ENCODE measurements at regions not wholly inside any gene's neighbourhood (a gene's known extent, or its start where the extent isn't known, plus 50 kb on each side); places are given as distances from the start of the nearest gene placed in this dataset.

GRCh38 chr1:224529844-224530243 is 86.3 kb upstream of the CNIH3 start:
- Histone ChIP-seq H3K79me2 (ENCODE audit: low read length) (no peaks in the 10 kb centered on the region), H3K4me1 (ENCODE audit: insufficient read depth, low read length) (peaks cover 25% of the 10 kb centered on the region), H3K27ac (ENCODE audit: low read length) (no peak overlapping the region), H3K9ac (ENCODE audit: low read length) (no peak overlapping the region), H3K9me3 (ENCODE audit: low read length) (no peaks in the 10 kb centered on the region), H3K4me2 (ENCODE audit: low read length) (no peak overlapping the region), H3K9me2 (replicated peaks; ENCODE audit: low read length) (no peaks in the 10 kb centered on the region), H4K20me1 (ENCODE audit: low read length) (no peaks in the 10 kb centered on the region), H3K36me3 (ENCODE audit: low read depth, low read length) (no peaks in the 10 kb centered on the region), H3K27me3 (ENCODE audit: low read length) (no peaks in the 10 kb centered on the region), H3F3A (ENCODE audit: low read length, unreplicated experiment) (no peaks in the 10 kb centered on the region), H3K4me3 (ENCODE audit: low read length) (no peak overlapping the region), H2AFZ (ENCODE audit: low read length) (no peak overlapping the region)
- intact Hi-C loops (cut with micrococcal nuclease) = no loop called here
- BruUV-seq (replicated peaks) = no TSS peak
- no peak for ATAC-seq
- ChIA-PET CTCF (no interaction called here), POLR2A (ENCODE audit: unreplicated experiment) (no interaction called here)
- TF ChIP-seq EZH2 (IDR thresholded peaks at IDR 0.05; ENCODE audit: low read length, unreplicated experiment) = no peak
- TF ChIP-seq EZH2phosphoT487 (IDR thresholded peaks at IDR 0.05; ENCODE audit: borderline replicate concordance, low read length) = no peak
- no peak for TF ChIP-seq CTCF (conservative IDR thresholded peaks at IDR 0.05; ENCODE audit: low read depth, low read length)
- DNase-seq = no peak

GRCh38 chr1:224533517-224533916 is 82.6 kb upstream of the CNIH3 start:
- no peak for TF ChIP-seq CTCF (conservative IDR thresholded peaks at IDR 0.05; ENCODE audit: low read depth, low read length)
- no peak for TF ChIP-seq EZH2 (IDR thresholded peaks at IDR 0.05; ENCODE audit: low read length, unreplicated experiment)
- no peak for TF ChIP-seq EZH2phosphoT487 (IDR thresholded peaks at IDR 0.05; ENCODE audit: borderline replicate concordance, low read length)
- Histone ChIP-seq H3K4me2 (ENCODE audit: low read length) (no peak overlapping the region), H3K9ac (ENCODE audit: low read length) (no peak overlapping the region), H3K4me3 (ENCODE audit: low read length) (no peak overlapping the region), H3F3A (ENCODE audit: low read length, unreplicated experiment) (no peaks in the 10 kb centered on the region), H3K27ac (ENCODE audit: low read length) (no peak overlapping the region), H3K4me1 (ENCODE audit: insufficient read depth, low read length) (peaks cover 14% of the 10 kb centered on the region), H3K36me3 (ENCODE audit: low read depth, low read length) (no peaks in the 10 kb centered on the region), H3K79me2 (ENCODE audit: low read length) (no peaks in the 10 kb centered on the region), H2AFZ (ENCODE audit: low read length) (no peak overlapping the region), H3K27me3 (ENCODE audit: low read length) (no peaks in the 10 kb centered on the region), H3K9me3 (ENCODE audit: low read length) (no peaks in the 10 kb centered on the region), H4K20me1 (ENCODE audit: low read length) (no peaks in the 10 kb centered on the region), H3K9me2 (replicated peaks; ENCODE audit: low read length) (no peaks in the 10 kb centered on the region)
- ChIA-PET CTCF (no interaction called here), POLR2A (ENCODE audit: unreplicated experiment) (no interaction called here)
- intact Hi-C loops (cut with micrococcal nuclease) = no loop called here
- ATAC-seq = no peak
- no peak for DNase-seq
- no TSS peak for BruUV-seq (replicated peaks)

- ChIA-PET POLR2A (ENCODE audit: unreplicated experiment) (no interaction called here), CTCF (no interaction called here)
- Histone ChIP-seq H4K20me1 (ENCODE audit: low read length) (no peaks in the 10 kb centered on the region), H3K4me3 (ENCODE audit: low read length) (no peak overlapping the region), H3K9ac (ENCODE audit: low read length) (no peak overlapping the region), H2AFZ (ENCODE audit: low read length) (no peak overlapping the region), H3F3A (ENCODE audit: low read length, unreplicated experiment) (no peaks in the 10 kb centered on the region), H3K27ac (ENCODE audit: low read length) (no peak overlapping the region), H3K79me2 (ENCODE audit: low read length) (no peaks in the 10 kb centered on the region), H3K4me1 (ENCODE audit: insufficient read depth, low read length) (peaks cover 2% of the 10 kb centered on the region), H3K9me3 (ENCODE audit: low read length) (no peaks in the 10 kb centered on the region), H3K4me2 (ENCODE audit: low read length) (no peak overlapping the region), H3K36me3 (ENCODE audit: low read depth, low read length) (no peaks in the 10 kb centered on the region), H3K27me3 (ENCODE audit: low read length) (no peaks in the 10 kb centered on the region), H3K9me2 (replicated peaks; ENCODE audit: low read length) (no peaks in the 10 kb centered on the region)
- intact Hi-C loops (cut with micrococcal nuclease) = no loop called here
- TF ChIP-seq EZH2phosphoT487 (IDR thresholded peaks at IDR 0.05; ENCODE audit: borderline replicate concordance, low read length) (no peak), EZH2 (IDR thresholded peaks at IDR 0.05; ENCODE audit: low read length, unreplicated experiment) (no peak), CTCF (conservative IDR thresholded peaks at IDR 0.05; ENCODE audit: low read depth, low read length) (no peak)
- no peak for ATAC-seq
- BruUV-seq (replicated peaks) = no TSS peak
- no peak for DNase-seq
These were observed 81.4 kb upstream of the CNIH3 start for GRCh38 chr1:224534731-224535130.

Measured in PC-3 (cell line).